HuH-7 (cell line): ENCODE measurements at regions not wholly inside any gene's neighbourhood (a gene's known extent, or its start where the extent isn't known, plus 50 kb on each side); places are given as distances from the start of the nearest gene placed in this dataset.
"Not testable (repeated sequence)": the region's sequence is repeated elsewhere in the genome, so short reads cannot be mapped to it uniquely, and the experiment has no call there.

ENCODE experiments used
- DNase-seq: peaks from one replicate; pipeline ENCODE4 v3.0.0; 2011; ENCODE audit warnings: low spot score

GRCh38 chr6:85079761-85080160, 315.4 kb upstream of the TBX18 start:
- no peak for DNase-seq

- DNase-seq: no peak
These were observed 313.7 kb upstream of the TBX18 start for GRCh38 chr6:85078058-85078457.

DNA sequence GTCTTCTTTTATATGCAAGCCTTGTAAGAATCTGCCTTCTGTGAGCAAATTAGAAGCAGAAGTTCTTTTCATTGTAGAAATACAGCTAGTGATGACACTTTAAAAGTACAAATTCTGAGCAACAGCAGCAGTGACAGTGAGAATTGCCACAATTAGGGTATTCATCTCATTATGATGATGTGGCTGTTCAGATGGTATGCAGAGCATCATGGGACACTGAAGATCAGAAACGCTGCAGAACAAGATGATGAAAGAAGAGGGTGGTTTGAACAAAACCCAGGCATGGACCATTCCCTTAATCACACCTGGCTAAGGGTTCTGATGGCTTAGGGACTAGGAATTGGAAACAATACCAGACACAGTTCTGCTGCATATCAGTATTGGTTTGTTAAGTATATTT, 312.7 kb upstream of the TBX18 start:
- DNase-seq: no peak

- DNase-seq: not testable (repeated sequence)
These were observed 307.4 kb upstream of the TBX18 start for GRCh38 chr6:85071845-85072244.

- DNase-seq: no peak
These were observed 305.2 kb upstream of the TBX18 start for GRCh38 chr6:85069577-85069976.

DNA sequence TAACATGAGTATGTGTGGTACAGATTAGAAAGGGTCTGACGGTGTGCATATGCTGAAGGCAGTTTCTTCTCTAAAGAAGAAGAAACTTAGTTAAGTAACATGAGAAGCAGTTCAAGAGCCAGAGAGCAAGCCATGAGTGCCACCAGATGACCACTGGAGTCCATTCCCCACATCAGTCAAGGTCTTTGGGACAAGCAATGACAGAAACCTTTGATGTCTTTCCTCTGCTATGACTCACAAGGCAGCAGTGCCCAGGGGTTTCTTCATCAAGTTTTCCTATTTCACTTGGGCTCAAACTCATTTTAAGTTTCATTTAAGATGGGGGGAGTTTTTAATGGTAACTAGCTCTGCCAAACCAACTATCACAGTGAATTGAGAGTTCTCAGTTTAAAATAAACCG, 303.8 kb upstream of the TBX18 start:
- DNase-seq: no peak

- no peak for DNase-seq
These were observed 301.9 kb upstream of the TBX18 start for GRCh38 chr6:85066266-85066665.

- no peak for DNase-seq
These were observed 301.4 kb upstream of the TBX18 start for GRCh38 chr6:85065831-85066230.

GRCh38 chr6:85063611-85064010, 299.2 kb upstream of the TBX18 start:
- no peak for DNase-seq

GRCh38 chr6:85062884-85063283, 298.5 kb upstream of the TBX18 start:
- DNase-seq: no peak

DNA sequence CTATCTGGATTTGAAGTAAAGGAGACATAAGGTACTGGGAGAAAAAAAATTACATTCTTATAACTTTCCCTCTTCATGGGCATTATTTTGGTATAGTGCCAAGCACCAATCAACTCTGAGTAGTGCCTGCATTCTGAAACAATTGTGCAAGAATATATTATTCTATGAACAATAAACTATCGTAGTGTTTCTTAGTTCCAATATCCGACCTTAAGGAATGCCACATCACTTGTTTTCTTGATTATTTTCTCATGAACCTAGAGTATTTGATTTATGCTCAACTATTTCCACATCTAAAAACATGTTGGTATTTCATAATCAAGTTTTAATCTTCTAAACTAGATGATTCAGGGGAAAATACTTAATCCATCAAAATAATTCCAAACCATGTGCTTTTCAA, 294.4 kb upstream of the TBX18 start:
- DNase-seq: no peak

DNA sequence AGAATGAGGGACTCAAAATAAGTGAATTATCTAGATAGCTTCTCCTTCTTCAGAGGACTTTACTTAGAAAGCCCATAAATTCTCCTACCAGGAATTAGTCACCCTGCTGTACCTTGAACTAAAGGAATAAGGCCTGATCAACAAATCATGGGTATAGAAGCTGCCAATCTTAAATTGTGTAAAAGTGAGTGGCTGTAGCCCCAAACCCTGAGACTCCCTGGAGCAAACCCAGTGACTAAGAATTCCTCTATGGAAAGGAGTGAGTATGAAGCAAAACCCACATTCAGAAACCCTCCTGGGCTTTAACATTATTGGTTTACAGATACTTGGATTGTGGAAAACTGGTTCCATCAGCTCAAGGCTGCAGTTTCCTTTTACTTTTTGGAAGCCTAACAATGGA, 285.8 kb upstream of the TBX18 start:
- DNase-seq: no peak

GRCh38 chr6:85049282-85049681, 284.9 kb upstream of the TBX18 start:
- no peak for DNase-seq

DNA sequence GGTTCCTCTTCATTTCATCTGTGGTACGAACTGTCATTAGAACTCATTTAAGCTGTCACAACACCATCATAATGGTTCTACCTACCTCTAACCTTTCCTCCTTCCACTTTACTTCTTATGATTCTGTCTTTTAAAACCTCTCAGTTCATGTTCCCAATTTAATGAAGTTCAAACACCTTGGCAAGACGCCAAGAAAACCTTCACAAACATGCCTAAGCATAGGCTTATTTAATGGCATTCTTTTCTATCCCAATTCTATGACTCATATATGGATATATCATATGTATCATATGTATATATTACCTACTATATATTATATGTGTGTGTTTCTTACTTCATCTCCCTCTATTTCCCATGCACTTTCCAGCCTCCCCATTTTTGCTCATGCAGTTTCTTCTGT, 283.4 kb upstream of the TBX18 start:
- DNase-seq: no peak

- DNase-seq: not testable (repeated sequence)
These were observed 281.4 kb upstream of the TBX18 start for GRCh38 chr6:85045767-85046166.

- DNase-seq: no peak
These were observed 280.0 kb upstream of the TBX18 start for GRCh38 chr6:85044361-85044760.

- DNase-seq: no peak
These were observed 277.0 kb upstream of the TBX18 start for GRCh38 chr6:85041376-85041775.

GRCh38 chr6:85037221-85037620, 272.8 kb upstream of the TBX18 start:
- DNase-seq: no peak

DNA sequence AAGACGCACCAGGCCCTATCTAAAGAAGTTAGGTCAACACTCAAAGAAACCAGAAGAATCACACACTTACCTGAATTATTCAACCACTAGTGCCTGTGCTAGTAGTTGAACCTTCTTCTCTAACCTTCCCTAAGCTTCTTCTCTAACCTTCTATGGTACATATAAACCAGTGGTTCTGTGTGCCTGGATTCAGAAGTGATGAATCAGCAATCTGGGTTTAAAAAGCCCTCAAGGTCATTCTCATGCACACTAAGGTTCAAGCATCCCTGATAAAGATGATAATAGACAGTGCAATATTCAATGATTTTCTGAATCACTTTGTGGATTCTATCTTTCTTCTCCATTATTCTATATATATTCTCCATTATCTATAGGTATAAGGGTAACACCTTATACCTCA, 271.4 kb upstream of the TBX18 start:
- DNase-seq: no peak

DNA sequence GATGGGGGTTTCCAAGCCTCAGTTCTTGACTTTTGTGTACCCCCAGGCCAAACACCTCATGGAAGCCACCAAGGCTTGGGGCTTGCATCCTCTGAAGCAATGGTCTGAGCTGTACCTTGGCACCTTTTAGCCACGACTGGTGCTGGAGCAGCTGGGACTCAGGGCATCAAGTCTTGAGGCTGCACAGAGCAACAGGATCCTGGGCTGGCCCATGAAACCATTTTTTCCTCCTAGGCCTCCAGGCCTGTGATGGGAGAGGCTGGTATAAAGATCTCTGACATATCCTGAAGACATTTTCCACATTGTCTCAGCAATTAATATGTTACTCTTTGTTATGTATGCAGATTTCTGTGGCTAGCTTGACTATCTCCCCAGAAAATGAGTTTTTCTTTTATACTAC, 269.1 kb upstream of the TBX18 start:
- DNase-seq: no peak

- no peak for DNase-seq
These were observed 261.6 kb upstream of the TBX18 start for GRCh38 chr6:85026021-85026420.

GRCh38 chr6:85023721-85024120, 259.3 kb upstream of the TBX18 start:
- DNase-seq: no peak

- DNase-seq: no peak
These were observed 253.0 kb upstream of the TBX18 start for GRCh38 chr6:85017352-85017751.

GRCh38 chr6:85016726-85017125, 252.3 kb upstream of the TBX18 start:
- no peak for DNase-seq

GRCh38 chr6:85015396-85015990, 251.1 kb upstream of the TBX18 start:
- DNase-seq: peak; percentile 60
